KBM-7 (cell line): ENCODE measurements at regions not wholly inside any gene's neighbourhood (a gene's known extent, or its start where the extent isn't known, plus 50 kb on each side); places are given as distances from the start of the nearest gene placed in this dataset.

ENCODE experiments used
- DNase-seq: peaks from one replicate; pipeline ENCODE4 v3.0.0-alpha.2; 2015
- in situ Hi-C: fragments of 300-500 bp; cut with MboI; formaldehyde crosslinking; loops from 2 replicates; pipeline ENCODE4 v1.14.3; 2020; ENCODE audit warnings: low sequenced_read_pairs, low pct_unique_long_range_greater_than_20kb, mixed read lengths

GRCh38 chr3:30112902-30113484 lies 493.4 kb upstream of the TGFBR2 start:
- in situ Hi-C loops, result no loop called here
- peak; percentile 90 for DNase-seq

GRCh38 chr3:30113906-30114305 lies 492.5 kb upstream of the TGFBR2 start:
- no peak for DNase-seq
- in situ Hi-C loops, result no loop called here

DNA sequence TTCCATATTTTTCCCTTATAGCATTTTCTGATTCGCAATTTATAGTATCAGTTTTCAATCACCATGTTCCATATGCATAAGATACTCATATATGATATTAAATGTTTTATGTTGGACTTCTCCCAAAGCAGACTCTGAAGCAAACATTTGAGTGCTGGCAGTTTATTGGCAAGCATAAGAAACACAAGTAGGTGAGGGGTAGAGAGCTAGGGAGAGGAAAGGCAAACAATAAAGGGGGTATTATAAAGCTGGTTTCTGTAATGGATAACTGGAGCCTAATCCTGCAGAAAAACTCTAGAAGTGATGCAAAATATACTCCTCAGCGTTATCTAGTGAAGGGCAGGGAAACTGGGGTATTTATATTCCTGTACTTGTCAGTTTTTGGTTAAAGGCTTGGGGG lies 491.5 kb upstream of the TGFBR2 start:
- DNase-seq, result no peak
- in situ Hi-C loops, result no loop called here

GRCh38 chr3:30122359-30122758 lies 484.0 kb upstream of the TGFBR2 start:
- peak; percentile 58 for DNase-seq
- in situ Hi-C loops, result no loop called here

DNA sequence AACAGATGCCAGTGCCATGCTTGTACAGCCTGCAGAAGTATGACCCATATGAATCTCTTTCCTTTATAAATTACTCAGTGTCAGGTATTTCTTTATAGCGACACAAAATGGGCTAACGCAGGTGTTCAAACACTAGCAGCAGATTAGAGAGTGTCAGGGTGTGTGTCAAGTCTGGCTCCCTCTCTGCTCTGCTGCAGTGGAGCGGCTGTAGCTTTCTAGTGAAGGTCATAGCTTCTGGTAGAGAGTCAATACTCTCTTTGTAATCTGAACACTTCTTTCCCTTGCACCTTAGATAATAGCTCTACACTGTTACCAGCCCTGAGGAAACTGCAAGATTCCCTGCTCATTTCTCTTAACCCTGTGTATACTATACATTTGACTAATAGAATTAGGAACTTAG lies 483.2 kb upstream of the TGFBR2 start:
- no peak for DNase-seq
- in situ Hi-C loops, result no loop called here

GRCh38 chr3:30123755-30124154 lies 482.6 kb upstream of the TGFBR2 start:
- in situ Hi-C loops, result no loop called here
- no peak for DNase-seq

DNA sequence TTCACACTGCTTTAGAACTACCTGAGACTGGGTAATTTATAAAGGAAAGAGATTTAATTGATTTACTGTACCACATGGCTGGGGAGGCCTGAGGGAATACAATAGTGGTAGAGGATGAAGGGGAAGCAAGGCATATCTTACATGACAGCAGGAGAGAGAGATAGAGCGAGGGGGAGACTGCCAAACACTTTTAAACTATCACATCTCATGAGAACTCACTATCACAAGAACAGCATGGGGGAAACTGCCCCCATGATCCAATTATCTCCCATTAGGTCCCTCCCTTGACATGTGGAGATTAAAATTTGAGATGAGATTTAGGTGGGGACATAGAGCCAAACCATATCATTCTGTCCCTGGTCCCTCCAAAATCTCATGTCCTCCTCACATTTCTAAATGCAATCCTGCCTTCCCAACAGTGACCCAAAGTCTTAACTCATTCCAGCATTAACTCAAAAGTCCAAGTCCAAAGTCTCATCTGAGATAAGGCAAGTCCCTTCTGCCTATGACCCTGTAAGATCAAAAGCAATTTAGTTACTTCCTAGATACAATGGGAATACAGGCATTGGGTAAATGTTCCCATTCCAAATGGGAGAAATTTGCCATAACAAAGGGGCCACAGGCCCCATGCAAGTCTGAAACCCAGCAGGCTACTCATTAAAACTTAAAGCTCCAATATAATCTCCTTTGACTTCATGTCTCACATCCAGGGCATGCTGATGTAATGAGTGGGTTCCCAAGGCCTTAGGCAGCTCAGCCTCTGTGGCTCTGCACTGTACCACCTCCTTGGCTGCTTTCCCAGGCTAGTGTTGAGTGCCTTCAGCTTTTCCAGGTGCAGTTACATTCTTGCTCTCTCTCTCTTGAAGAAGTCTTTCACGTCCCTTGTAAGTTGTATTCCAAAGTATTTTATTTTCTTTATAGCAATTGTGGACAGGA lies 481.7 kb upstream of the TGFBR2 start:
- no peak for DNase-seq
- in situ Hi-C loops, result no loop called here

DNA sequence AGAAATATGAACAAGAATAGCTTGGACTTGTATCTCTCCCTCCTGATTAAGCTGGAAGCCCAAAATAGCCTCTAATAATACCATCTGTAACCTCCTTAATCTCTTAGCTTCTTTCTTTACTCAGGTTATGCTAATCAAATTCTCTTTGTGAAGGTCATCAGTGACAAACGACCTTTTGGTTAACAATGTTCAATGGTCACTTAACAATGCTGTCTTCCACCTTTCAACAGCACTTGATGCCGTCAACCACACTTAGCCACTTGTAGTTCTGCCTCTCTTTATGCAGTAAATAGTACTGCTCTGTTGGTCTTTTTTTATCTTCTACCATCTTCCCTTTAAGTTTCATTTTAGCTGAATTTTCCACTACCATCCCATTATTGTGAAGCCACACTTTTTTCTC lies 476.6 kb upstream of the TGFBR2 start:
- no peak for DNase-seq
- in situ Hi-C loops, result no loop called here

- in situ Hi-C loops, result no loop called here
- DNase-seq, result no peak
Observed at GRCh38 chr3:30130391-30130790, 476.0 kb upstream of the TGFBR2 start.

DNA sequence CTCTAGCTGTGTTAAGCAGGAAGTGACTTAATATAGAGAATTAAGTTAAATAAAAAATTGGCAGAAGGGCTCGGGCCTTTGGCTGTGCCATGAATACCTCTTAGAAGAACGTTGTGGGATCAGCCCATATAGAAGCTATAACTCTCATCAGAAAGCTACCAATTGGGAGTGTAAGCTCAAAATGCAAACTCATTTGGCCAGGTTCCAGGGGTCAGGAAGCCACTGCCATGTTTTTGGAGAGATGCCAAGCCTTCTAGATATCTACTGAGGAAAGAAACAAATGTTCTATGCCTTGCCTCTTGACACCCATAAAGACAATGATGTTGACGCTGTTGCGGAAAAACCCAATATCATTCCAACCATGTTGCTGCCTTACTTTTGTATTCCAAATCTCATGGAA lies 475.2 kb upstream of the TGFBR2 start:
- in situ Hi-C loops, result no loop called here
- DNase-seq, result no peak

DNA sequence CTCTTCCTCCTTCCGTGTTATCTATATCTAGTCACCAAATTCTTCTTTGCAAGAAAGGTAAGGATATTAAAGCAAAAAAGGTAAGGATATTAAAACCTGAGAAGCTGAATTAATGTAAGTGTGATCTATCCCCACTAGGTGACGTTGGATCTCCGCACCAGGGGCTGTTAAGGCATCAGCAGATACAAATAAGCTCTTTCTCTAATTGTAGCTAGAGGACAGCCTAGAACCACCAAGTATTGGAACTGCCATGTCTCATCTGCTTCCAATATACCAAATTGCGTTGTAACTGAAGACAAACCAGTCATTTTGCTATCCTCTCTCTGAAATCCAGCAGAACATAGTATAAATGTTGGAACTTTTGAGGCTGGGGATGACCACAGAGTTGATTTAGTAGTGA lies 471.2 kb upstream of the TGFBR2 start:
- DNase-seq, result no peak
- in situ Hi-C loops, result no loop called here

DNA sequence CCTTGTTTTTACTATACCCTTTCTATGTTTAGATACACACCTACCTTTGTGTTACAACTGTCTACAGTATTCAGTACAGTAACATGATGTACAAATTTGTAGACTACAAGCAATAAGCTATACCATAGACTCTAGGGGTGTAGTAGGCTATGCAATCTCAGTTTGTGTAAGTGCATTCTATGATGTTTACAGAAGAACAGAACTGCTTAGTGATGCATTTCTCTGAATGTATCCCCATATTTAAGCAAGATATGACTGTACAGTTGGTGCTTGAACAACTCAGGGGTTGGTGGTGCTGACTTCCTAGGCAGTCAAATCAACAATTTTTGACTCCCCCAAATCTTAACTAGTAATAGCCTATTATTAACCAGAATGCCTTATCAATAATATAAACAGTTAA lies 467.1 kb upstream of the TGFBR2 start:
- DNase-seq, result no peak
- in situ Hi-C loops, result no loop called here

DNA sequence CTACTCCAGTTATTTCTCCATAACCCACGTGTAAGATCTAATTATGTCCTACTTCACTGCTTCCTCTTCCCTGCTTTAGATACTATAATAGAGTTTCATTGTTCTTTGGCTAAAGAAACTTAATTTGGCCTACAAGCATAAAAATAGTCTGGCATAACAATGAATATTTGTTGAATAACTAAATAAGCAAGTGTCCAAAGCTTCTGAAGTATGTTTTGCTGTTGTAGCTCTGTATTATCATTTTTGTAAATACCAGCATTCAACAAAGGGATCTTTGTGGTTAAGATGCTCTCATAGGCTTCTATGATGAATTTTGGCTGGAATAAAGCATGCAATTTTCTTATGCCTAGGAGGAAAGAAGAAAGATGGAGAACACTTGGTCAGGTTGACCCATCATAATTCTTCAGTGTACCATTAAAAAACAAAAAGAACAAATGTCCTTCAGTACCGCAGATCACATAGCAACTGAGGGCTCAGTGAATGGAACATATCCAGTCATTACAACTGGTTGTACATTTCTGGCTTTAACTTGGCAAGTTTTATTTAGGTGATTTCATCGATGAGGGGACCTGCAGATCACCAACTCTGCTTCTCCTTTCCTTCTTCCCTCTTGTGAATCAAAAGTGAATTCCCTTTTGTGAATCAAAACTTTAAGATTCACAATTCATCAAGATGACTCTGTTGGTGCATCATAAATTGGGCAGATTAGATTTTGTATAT lies 465.9 kb upstream of the TGFBR2 start:
- DNase-seq, result no peak
- in situ Hi-C loops, result no loop called here

DNA sequence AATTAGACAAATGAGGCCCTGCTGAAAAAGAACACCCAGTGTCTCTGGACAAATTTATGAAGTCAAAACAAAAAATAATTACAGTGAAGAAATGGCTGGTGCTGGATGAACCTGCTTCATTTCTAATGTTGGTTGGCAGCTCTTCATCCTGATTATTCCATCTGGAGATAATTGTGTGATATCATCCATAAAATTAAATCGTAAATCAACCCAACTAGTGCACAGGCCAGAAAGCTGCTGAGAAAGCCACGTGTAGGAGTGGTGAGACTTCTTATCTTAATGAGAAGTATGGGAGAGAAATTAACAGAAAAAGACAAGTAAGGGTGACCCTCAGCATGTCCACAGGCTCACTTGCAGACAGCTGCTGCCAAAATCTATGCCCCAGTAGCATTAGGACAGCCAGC lies 465.2 kb upstream of the TGFBR2 start:
- in situ Hi-C loops, result no loop called here
- no peak for DNase-seq

DNA sequence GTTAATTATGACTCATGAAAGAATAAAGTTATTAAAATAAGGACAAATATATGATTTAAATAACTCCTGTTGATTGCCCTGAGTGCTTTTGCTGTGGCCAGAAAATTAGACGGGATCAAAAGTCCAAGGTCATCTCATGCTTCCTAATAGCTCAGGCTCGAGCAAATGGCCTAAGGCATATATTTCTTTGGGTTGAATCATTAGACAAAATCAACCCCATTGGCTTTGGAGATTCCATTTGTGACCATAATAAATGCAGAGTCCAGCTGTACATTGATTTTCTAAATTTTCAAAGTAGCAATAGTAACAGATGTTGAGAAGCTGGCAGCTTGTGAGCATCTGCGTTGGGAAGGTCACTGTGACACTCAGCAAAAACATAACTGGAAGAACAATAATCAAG lies 464.5 kb upstream of the TGFBR2 start:
- no peak for DNase-seq
- in situ Hi-C loops, result no loop called here

DNA sequence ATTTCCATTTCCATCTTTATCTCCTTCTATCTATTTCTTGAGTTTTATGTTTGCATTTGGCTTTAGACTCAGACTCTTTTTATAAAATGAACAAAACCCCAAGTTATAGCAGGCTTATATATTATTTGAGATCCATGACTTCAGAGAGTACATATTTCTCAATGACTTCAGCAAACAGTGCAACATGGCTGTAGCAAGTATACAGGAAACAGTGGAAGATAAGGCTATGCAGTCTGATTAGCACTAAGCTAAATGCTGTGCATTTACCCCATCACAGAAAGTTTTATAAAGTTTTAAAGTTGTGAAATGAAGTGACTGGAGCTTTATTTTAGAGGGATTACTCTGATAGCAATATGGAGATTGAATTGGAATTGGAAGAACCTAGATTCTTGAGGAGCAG lies 463.5 kb upstream of the TGFBR2 start:
- no peak for DNase-seq
- in situ Hi-C loops, result no loop called here

GRCh38 chr3:30145281-30145680 lies 461.1 kb upstream of the TGFBR2 start:
- DNase-seq, result no peak
- in situ Hi-C loops, result no loop called here

GRCh38 chr3:30146978-30147377 lies 459.4 kb upstream of the TGFBR2 start:
- no peak for DNase-seq
- in situ Hi-C loops, result no loop called here

- in situ Hi-C loops, result no loop called here
- DNase-seq, result no peak
Observed at GRCh38 chr3:30154853-30155252, 451.5 kb upstream of the TGFBR2 start.

- DNase-seq, result no peak
- in situ Hi-C loops, result no loop called here
Observed at GRCh38 chr3:30155755-30156154, 450.6 kb upstream of the TGFBR2 start.
